ENCODE measurements at regions not wholly inside any gene's neighbourhood (a gene's known extent, or its start where the extent isn't known, plus 50 kb on each side); places are given as distances from the start of the nearest gene placed in this dataset.

- TF ChIP-seq ZNF274 (IDR thresholded peaks at IDR 0.05; ENCODE audit: low read depth, low read length), result no peak
- no peak for TF ChIP-seq YY1 (IDR thresholded peaks at IDR 0.05; ENCODE audit: insufficient read depth, insufficient read length)
Measured at GRCh38 chr6:131488780-131489179, 84.2 kb upstream of the ARG1 start.

Data from NT2/D1 (cell line).